HepG2 (cell line): ENCODE measurements at regions not wholly inside any gene's neighbourhood (a gene's known extent, or its start where the extent isn't known, plus 50 kb on each side); places are given as distances from the start of the nearest gene placed in this dataset.

ENCODE experiments used
- ATAC-seq: fragments of 200-7000 bp; cut with Tn5 transposase; 3 replicates; pipeline ENCODE4 v1.9.1; 2020; ENCODE audit warnings: mild to moderate bottlenecking, moderate library complexity
- BruUV-seq: library from RNA; stranded (reverse); fragments of 400-500 nt; replicated peaks from 2 replicates; lab custom pipeline; 2021; lab: Mats Ljungman, UMichigan
- CTCF ChIA-PET: fragments of 300-600 bp; formaldehyde crosslinking; extraction: SDS; loops from one replicate; lab custom pipeline; 2021; ENCODE audit warnings: low total read pairs, inconsistent platforms, low intra/inter-chr PET ratio; lab: Yijun Ruan, JAX
- POLR2A ChIA-PET: fragments of 350-600 bp; sonication (Branson Sonifier 250); formaldehyde crosslinking; loops from one replicate; lab custom pipeline; 2020; ENCODE audit warnings: antibody characterized with exemption, inconsistent platforms; lab: Yijun Ruan, JAX
- DNase-seq: peaks from one replicate; pipeline ENCODE4 v3.0.0-alpha.2; 2015; ENCODE audit warnings: low spot score
- FAIRE-seq: peaks from 3 replicates; lab custom pipeline; 2011; peaks lifted over from hg19 to GRCh38; lab: Jason Lieb, UNC
- H2AFZ ChIP-seq: one replicate; pipeline ENCODE4 v1.6.1; 2011; ENCODE audit warnings: low read length, inconsistent platforms
- H3K27ac ChIP-seq: fragments of 300-600 bp; 3 replicates; pipeline ENCODE4 v1.8.0; 2011; ENCODE audit warnings: mixed run types, mild to moderate bottlenecking, mixed read lengths, low read length, inconsistent platforms; ENCODE audit not compliant: insufficient read depth; ENCODE audit errors: extremely low read length
- H3K27me3 ChIP-seq, 2 experiments: fragments of 200-600 bp in 1 of 2; 2 replicates in 1 of 2; 3 replicates in 1 of 2; pipeline versions ENCODE4 v1.6.0 to v1.8.0; 2011; ENCODE audit warnings: low read length in 2 of 2, mild to moderate bottlenecking in 2 of 2, moderate library complexity in 2 of 2, inconsistent platforms in 1 of 2; ENCODE audit not compliant: insufficient read depth in 2 of 2, control insufficient read depth in 1 of 2
- H3K36me3 ChIP-seq, 2 experiments: fragments of 200-600 bp in 1 of 2; replicated peaks in 1 of 2; 2 replicates in 1 of 2; 3 replicates in 1 of 2; pipeline versions ENCODE4 v1.5.1 to v1.8.0; 2011; ENCODE audit warnings: low read length in 2 of 2, inconsistent platforms in 1 of 2; ENCODE audit not compliant: insufficient read depth in 2 of 2, control insufficient read depth in 1 of 2
- H3K4me1 ChIP-seq: 2 replicates; pipeline ENCODE4 v1.5.1; 2012; ENCODE audit warnings: low read length, inconsistent platforms; ENCODE audit not compliant: insufficient read depth
- H3K4me2 ChIP-seq: 2 replicates; pipeline ENCODE4 v1.6.0; 2011; ENCODE audit warnings: low read depth, low read length, inconsistent platforms
- H3K4me3 ChIP-seq, 3 experiments: fragments of 200-600 bp in 1 of 3; sonication (generic), shearing (Covaris generic) in 1 of 3; replicated peaks in 1 of 3; 2 replicates each; pipeline ENCODE4 v1.5.1; 2011 to 2016; ENCODE audit warnings: low read length in 3 of 3, inconsistent platforms in 2 of 3, low read depth in 2 of 3, mild to moderate bottlenecking in 2 of 3, control low read depth in 1 of 3, mixed read lengths in 1 of 3; ENCODE audit not compliant: insufficient read depth in 1 of 3
- H3K79me2 ChIP-seq: one replicate; pipeline ENCODE4 v1.6.1; 2011; ENCODE audit warnings: low read length, inconsistent platforms; ENCODE audit not compliant: insufficient read depth
- H3K9ac ChIP-seq: 2 replicates; pipeline ENCODE4 v1.6.0; 2011; ENCODE audit warnings: mild to moderate bottlenecking, low read depth, low read length, inconsistent platforms; ENCODE audit not compliant: insufficient read depth
- H3K9me3 ChIP-seq: 2 replicates; pipeline ENCODE4 v1.5.1; 2012; ENCODE audit warnings: mild to moderate bottlenecking, low read length
- H4K20me1 ChIP-seq: 2 replicates; pipeline ENCODE4 v1.6.0; 2011; ENCODE audit warnings: inconsistent platforms, mild to moderate bottlenecking, low read length, moderate library complexity; ENCODE audit not compliant: insufficient read depth
- CREM ChIP-seq, 2 experiments: sonication (generic) in 1 of 2; formaldehyde crosslinking in 1 of 2; IDR thresholded peaks; 2 replicates each; pipeline versions ENCODE4 v1.4.0 to v1.6.1; 2016 to 2020; ENCODE audit warnings: antibody characterized with exemption in 1 of 2, mild to moderate bottlenecking in 1 of 2, missing genetic modification reagents in 1 of 2
- FOXP4 ChIP-seq: sonication (generic); formaldehyde crosslinking; IDR thresholded peaks from 2 replicates; pipeline ENCODE4 v1.4.0; 2020; ENCODE audit warnings: missing genetic modification reagents
- HNF1A ChIP-seq, 2 experiments: sonication (generic) in 1 of 2; formaldehyde crosslinking in 1 of 2; IDR thresholded peaks; 2 replicates each; pipeline versions ENCODE4 v1.4.0 to v1.6.1; 2016 to 2020; ENCODE audit warnings: borderline replicate concordance in 1 of 2, low read depth in 1 of 2, mild to moderate bottlenecking in 1 of 2, missing genetic modification reagents in 1 of 2
- KDM5A ChIP-seq: fragments of 200-600 bp; sonication (generic); IDR thresholded peaks from 2 replicates; pipeline ENCODE4 v1.7.0; 2018; ENCODE audit warnings: antibody characterized with exemption, mild to moderate bottlenecking, low read length, borderline replicate concordance
- ZBTB42 ChIP-seq: sonication (generic); formaldehyde crosslinking; IDR thresholded peaks from 2 replicates; pipeline ENCODE4 v1.5.0; 2020; ENCODE audit warnings: mild to moderate bottlenecking, missing genetic modification reagents
- ZC3H4 ChIP-seq: sonication (generic); formaldehyde crosslinking; IDR thresholded peaks from 2 replicates; pipeline ENCODE4 v1.4.0; 2020; ENCODE audit warnings: missing genetic modification reagents, borderline replicate concordance
- ZNF224 ChIP-seq: sonication (generic); formaldehyde crosslinking; IDR thresholded peaks from 2 replicates; pipeline ENCODE4 v1.5.0; 2020; ENCODE audit warnings: mild to moderate bottlenecking, missing genetic modification reagents
- ZNF256 ChIP-seq: sonication (generic); formaldehyde crosslinking; conservative IDR thresholded peaks from 2 replicates; pipeline ENCODE4 v1.4.0; 2020; ENCODE audit warnings: missing genetic modification reagents
- ZNF598 ChIP-seq: sonication (generic); formaldehyde crosslinking; IDR thresholded peaks from 2 replicates; pipeline ENCODE4 v1.5.1; 2020; ENCODE audit warnings: mild to moderate bottlenecking, missing genetic modification reagents, borderline replicate concordance
- WGBS: methylation state at CpG from one replicate; pipeline ENCODE4 v1.1.6; 2017; ENCODE audit warnings: low lambda C conversion rate; 5-methylcytosine and 5-hydroxymethylcytosine counted together
- in situ Hi-C: cut with HindIII; loops from 2 replicates; pipeline ENCODE4 v1.10.0; 2017; ENCODE audit warnings: low pct_unique_long_range_greater_than_20kb; ENCODE audit not compliant: extremely low pct_ligation_motif_present
- intact Hi-C: fragments of 100-400 bp; cut with micrococcal nuclease; formaldehyde crosslinking; loops from one replicate; pipeline ENCODE4 v1.10.0; 2022; ENCODE audit not compliant: unreplicated experiment

- DNase-seq (no peak), ATAC-seq (no peak), FAIRE-seq (no peak)
- no peak overlapping the region for H3K4me2 ChIP-seq
- no peak overlapping the region for H3K9ac ChIP-seq
- in situ Hi-C loops (no loop called here), intact Hi-C loops (no loop called here)
- TF ChIP-seq ZNF256 (CRISPR knock-in tag) = no peak
- no peak for TF ChIP-seq ZNF598 (CRISPR knock-in tag)
- TF ChIP-seq ZNF224 (CRISPR knock-in tag) = no peak
- H3K4me1 ChIP-seq = no peaks in the 10 kb centered on the region
- BruUV-seq = no TSS peak
- no peak overlapping the region for H3K4me3 ChIP-seq
- H3K27me3 ChIP-seq = no peaks in the 10 kb centered on the region
- CTCF ChIA-PET = no interaction called here
- H2AFZ ChIP-seq = no peak overlapping the region
- no peaks in the 10 kb centered on the region for H3K36me3 ChIP-seq
- POLR2A ChIA-PET = no interaction called here
- H4K20me1 ChIP-seq = no peaks in the 10 kb centered on the region
- no peaks in the 10 kb centered on the region for H3K79me2 ChIP-seq
- H3K27ac ChIP-seq = no peak overlapping the region
- WGBS = 20% methylated on average over 15 of the region's 15 CpGs
- H3K9me3 ChIP-seq = peaks cover 58% of the 10 kb centered on the region
These were observed 294.9 kb downstream of the GLRX3 start for GRCh38 chr10:130430852-130431704.

- DNase-seq (no peak), FAIRE-seq (no peak), ATAC-seq (no peak)
- Histone ChIP-seq H4K20me1 (no peaks in the 10 kb centered on the region), H3K27ac (no peak overlapping the region), H2AFZ (no peak overlapping the region), H3K9me3 (peaks cover 46% of the 10 kb centered on the region), H3K4me2 (no peak overlapping the region), H3K79me2 (no peaks in the 10 kb centered on the region), H3K27me3 (no peaks in the 10 kb centered on the region), H3K4me1 (no peaks in the 10 kb centered on the region), H3K4me3 (no peak overlapping the region), H3K9ac (no peak overlapping the region), H3K36me3 (no peaks in the 10 kb centered on the region)
- ChIA-PET POLR2A (no interaction called here), CTCF (no interaction called here)
- WGBS = 19% methylated on average over 6 of the region's 7 CpGs
- BruUV-seq = no TSS peak
- in situ Hi-C loops (no loop called here), intact Hi-C loops (no loop called here)
- TF ChIP-seq FOXP4 (CRISPR knock-in tag) = no peak
- no peak for TF ChIP-seq ZC3H4 (CRISPR knock-in tag)
- TF ChIP-seq KDM5A = no peak
- no peak for TF ChIP-seq CREM (IDR thresholded peaks at IDR 0.05)
- no peak for TF ChIP-seq CREM (CRISPR knock-in tag; IDR thresholded peaks at IDR 0.05)
- TF ChIP-seq ZBTB42 = no peak
- no peak for TF ChIP-seq HNF1A (IDR thresholded peaks at IDR 0.05; ENCODE audit: low read depth)
- TF ChIP-seq HNF1A (CRISPR knock-in tag; IDR thresholded peaks at IDR 0.05; ENCODE audit: borderline replicate concordance) = no peak
These were observed 296.1 kb downstream of the GLRX3 start for GRCh38 chr10:130432271-130432670.
